HEK293 (cell line): ENCODE measurements at regions not wholly inside any gene's neighbourhood (a gene's known extent, or its start where the extent isn't known, plus 50 kb on each side); places are given as distances from the start of the nearest gene placed in this dataset.

Experiments
- CTCF ChIA-PET: fragments of 350-600 bp; formaldehyde crosslinking; extraction: SDS; loops from one replicate; lab custom pipeline; 2021; ENCODE audit warnings: antibody characterized with exemption; lab: Yijun Ruan, JAX
- POLR2A ChIA-PET: fragments of 300-600 bp; formaldehyde crosslinking; extraction: SDS; loops from one replicate; lab custom pipeline; 2020; ENCODE audit warnings: antibody characterized with exemption, inconsistent platforms; lab: Yijun Ruan, JAX
- H3K27ac ChIP-seq: fragments of 200-500 bp; sonication (Bioruptor generic); 2 replicates; pipeline ENCODE4 v1.5.1; 2014; ENCODE audit warnings: low read depth, low read length, control low read depth, inconsistent platforms; ENCODE audit errors: extremely low read depth
- H3K36me3 ChIP-seq, 2 experiments: fragments of 200-500 bp in 1 of 2; sonication (Bioruptor generic) in 1 of 2; 1 replicate in 1 of 2; 2 replicates in 1 of 2; pipeline ENCODE4 v1.5.1; 2014 to 2017; ENCODE audit warnings: inconsistent platforms in 2 of 2, low read length in 2 of 2; ENCODE audit not compliant: control insufficient read depth in 2 of 2, insufficient read depth in 1 of 2
- H3K4me1 ChIP-seq: fragments of 200-500 bp; sonication (Bioruptor generic); 2 replicates; pipeline ENCODE4 v1.5.1; 2014; ENCODE audit warnings: mild to moderate bottlenecking, low read length, inconsistent platforms; ENCODE audit not compliant: control insufficient read depth, insufficient read depth
- H3K4me3 ChIP-seq: 2 replicates; pipeline ENCODE4 v1.5.1; 2011; ENCODE audit warnings: low read depth, mild to moderate bottlenecking, control low read depth, low read length, moderate library complexity
- H3K9me3 ChIP-seq: fragments of 200-500 bp; sonication (Bioruptor generic); 2 replicates; pipeline ENCODE4 v1.5.1; 2014; ENCODE audit warnings: low read depth, low read length, inconsistent platforms; ENCODE audit not compliant: control insufficient read depth, insufficient read depth
- AEBP2 ChIP-seq: fragments of 450-650 bp; formaldehyde crosslinking; IDR thresholded peaks from 2 replicates; pipeline ENCODE4 v1.5.1; 2016; ENCODE audit warnings: missing biosample characterization, missing genetic modification characterization, borderline replicate concordance
- EGR2 ChIP-seq: fragments of 450-650 bp; formaldehyde crosslinking; IDR thresholded peaks from 2 replicates; pipeline ENCODE4 v1.5.1; 2016; ENCODE audit warnings: low read depth, missing biosample characterization, missing genetic modification characterization
- KLF9 ChIP-seq: fragments of 450-650 bp; formaldehyde crosslinking; IDR thresholded peaks from 2 replicates; pipeline ENCODE4 v1.5.1; 2016; ENCODE audit warnings: missing biosample characterization, missing genetic modification characterization, low read depth
- MYNN ChIP-seq: fragments of 450-650 bp; formaldehyde crosslinking; IDR thresholded peaks from 2 replicates; pipeline ENCODE4 v1.5.1; 2016; ENCODE audit warnings: missing biosample characterization, missing genetic modification characterization, borderline replicate concordance
- OSR2 ChIP-seq: fragments of 450-650 bp; formaldehyde crosslinking; IDR thresholded peaks from 2 replicates; pipeline ENCODE4 v1.5.1; 2016; ENCODE audit warnings: missing biosample characterization, missing genetic modification characterization
- REPIN1 ChIP-seq: fragments of 450-650 bp; formaldehyde crosslinking; IDR thresholded peaks from 2 replicates; pipeline ENCODE4 v1.5.1; 2017; ENCODE audit warnings: missing biosample characterization, missing genetic modification characterization, low read depth
- SETDB1 ChIP-seq: IDR thresholded peaks from one replicate; pipeline ENCODE4 v1.6.1; 2017; ENCODE audit warnings: mild to moderate bottlenecking, low read length, moderate library complexity, mixed read lengths; ENCODE audit not compliant: insufficient read length
- YY2 ChIP-seq: fragments of 450-650 bp; formaldehyde crosslinking; IDR thresholded peaks from 2 replicates; pipeline ENCODE4 v1.5.1; 2016; ENCODE audit warnings: missing biosample characterization, missing genetic modification characterization
- ZBTB7A ChIP-seq: fragments of 450-650 bp; formaldehyde crosslinking; IDR thresholded peaks from 2 replicates; pipeline ENCODE4 v1.5.1; 2016; ENCODE audit warnings: low read depth, missing biosample characterization, missing genetic modification characterization
- ZBTB8A ChIP-seq: fragments of 450-650 bp; formaldehyde crosslinking; IDR thresholded peaks from 2 replicates; pipeline ENCODE4 v1.5.1; 2016; ENCODE audit warnings: missing biosample characterization, missing genetic modification characterization
- ZFP69B ChIP-seq: fragments of 450-650 bp; formaldehyde crosslinking; IDR thresholded peaks from 2 replicates; pipeline ENCODE4 v1.5.1; 2016; ENCODE audit warnings: missing biosample characterization, missing genetic modification characterization
- ZIC2 ChIP-seq: fragments of 450-650 bp; formaldehyde crosslinking; IDR thresholded peaks from 2 replicates; pipeline ENCODE4 v1.5.1; 2016; ENCODE audit warnings: missing biosample characterization, missing genetic modification characterization
- ZNF10 ChIP-seq: fragments of 450-650 bp; formaldehyde crosslinking; IDR thresholded peaks from 2 replicates; pipeline ENCODE4 v1.5.1; 2017; ENCODE audit warnings: missing biosample characterization, missing genetic modification characterization
- ZNF112 ChIP-seq: fragments of 450-650 bp; formaldehyde crosslinking; IDR thresholded peaks from 2 replicates; pipeline ENCODE4 v1.5.0; 2017; ENCODE audit warnings: missing biosample characterization, missing genetic modification characterization
- ZNF280D ChIP-seq: fragments of 450-650 bp; formaldehyde crosslinking; IDR thresholded peaks from 2 replicates; pipeline ENCODE4 v1.5.1; 2016; ENCODE audit warnings: missing biosample characterization, missing genetic modification characterization
- ZNF311 ChIP-seq: fragments of 450-650 bp; formaldehyde crosslinking; IDR thresholded peaks from 2 replicates; pipeline ENCODE4 v1.5.1; 2017; ENCODE audit warnings: missing biosample characterization, missing genetic modification characterization, borderline replicate concordance
- ZNF335 ChIP-seq: fragments of 450-650 bp; formaldehyde crosslinking; conservative IDR thresholded peaks from 2 replicates; pipeline ENCODE4 v1.5.1; 2016; ENCODE audit warnings: missing biosample characterization, missing genetic modification characterization
- ZNF341 ChIP-seq: fragments of 450-650 bp; formaldehyde crosslinking; IDR thresholded peaks from 2 replicates; pipeline ENCODE4; 2016; ENCODE audit warnings: low read depth, missing biosample characterization, missing genetic modification characterization
- ZNF501 ChIP-seq: fragments of 450-650 bp; formaldehyde crosslinking; IDR thresholded peaks from 2 replicates; pipeline ENCODE4 v1.5.1; 2016; ENCODE audit warnings: missing biosample characterization, missing genetic modification characterization
- ZNF548 ChIP-seq: fragments of 450-650 bp; formaldehyde crosslinking; IDR thresholded peaks from 2 replicates; pipeline ENCODE4 v1.5.1; 2016; ENCODE audit warnings: missing biosample characterization, missing genetic modification characterization
- ZNF561 ChIP-seq: fragments of 450-650 bp; IDR thresholded peaks from 2 replicates; pipeline ENCODE4 v1.5.1; 2018; ENCODE audit warnings: missing biosample characterization, missing genetic modification characterization, borderline replicate concordance
- ZNF623 ChIP-seq: fragments of 450-650 bp; formaldehyde crosslinking; IDR thresholded peaks from 2 replicates; pipeline ENCODE4 v1.5.1; 2016; ENCODE audit warnings: missing biosample characterization, missing genetic modification characterization
- ZNF624 ChIP-seq: fragments of 450-650 bp; formaldehyde crosslinking; IDR thresholded peaks from 2 replicates; pipeline ENCODE4 v1.5.1; 2017; ENCODE audit warnings: missing biosample characterization, missing genetic modification characterization
- TF ChIP-seq, protein P1 (sequence below): fragments of 450-650 bp; formaldehyde crosslinking; IDR thresholded peaks from 2 replicates; pipeline ENCODE4 v1.5.1; 2016; ENCODE audit warnings: missing biosample characterization, missing genetic modification characterization
- TF ChIP-seq, protein P2 (sequence below): fragments of 450-650 bp; formaldehyde crosslinking; IDR thresholded peaks from 2 replicates; pipeline ENCODE4 v1.5.1; 2016; ENCODE audit warnings: missing biosample characterization, missing genetic modification characterization
- TF ChIP-seq, protein P3 (sequence below): fragments of 450-650 bp; formaldehyde crosslinking; optimal IDR thresholded peaks from 2 replicates; pipeline ENCODE3; 2016; ENCODE audit warnings: missing biosample characterization, mild to moderate bottlenecking, missing genetic modification characterization

GRCh38 chr7:16235147-16236114 lies 185.9 kb downstream of the CRPPA start:
- Histone ChIP-seq H3K27ac (no peak overlapping the region), H3K4me1 (no peaks in the 10 kb centered on the region), H3K4me3 (no peak overlapping the region)
- CTCF ChIA-PET: interaction anchor here (0.8 to 1.1 kb wide), 2 partner anchors 41 to 329 kb away, joined by 3 read pairs; no protein-coding TSS in a partner anchor
- TF ChIP-seq ZNF623 (tag by site-specific recombination): no peak
- no peak for TF ChIP-seq YY2 (tag by site-specific recombination)
- TF ChIP-seq AEBP2 (tag by site-specific recombination): no peak
- no peak for TF ChIP-seq OSR2 (tag by site-specific recombination)
- no peak for TF ChIP-seq ZNF112 (tag by site-specific recombination)
- TF ChIP-seq ZNF341 (tag by site-specific recombination): no peak
- TF ChIP-seq ZBTB7A (tag by site-specific recombination): no peak
- no peak for TF ChIP-seq ZNF501 (tag by site-specific recombination)
- TF ChIP-seq ZNF335: no peak
- TF ChIP-seq ZBTB8A (tag by site-specific recombination): no peak
- no peak for TF ChIP-seq MYNN
- no peak for TF ChIP-seq KLF9 (tag by site-specific recombination)
- no peak for TF ChIP-seq ZNF561 (tag by site-specific recombination)
- TF ChIP-seq ZNF280D: no peak
- TF ChIP-seq ZFP69B (tag by site-specific recombination): no peak
- TF ChIP-seq, protein P1, sequence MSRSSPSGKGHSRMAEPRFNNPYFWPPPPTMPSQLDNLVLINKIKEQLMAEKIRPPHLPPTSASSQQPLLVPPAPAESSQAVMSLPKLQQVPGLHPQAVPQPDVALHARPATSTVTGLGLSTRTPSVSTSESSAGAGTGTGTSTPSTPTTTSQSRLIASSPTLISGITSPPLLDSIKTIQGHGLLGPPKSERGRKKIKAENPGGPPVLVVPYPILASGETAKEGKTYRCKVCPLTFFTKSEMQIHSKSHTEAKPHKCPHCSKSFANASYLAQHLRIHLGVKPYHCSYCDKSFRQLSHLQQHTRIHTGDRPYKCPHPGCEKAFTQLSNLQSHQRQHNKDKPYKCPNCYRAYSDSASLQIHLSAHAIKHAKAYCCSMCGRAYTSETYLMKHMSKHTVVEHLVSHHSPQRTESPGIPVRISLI (tag by site-specific recombination): no peak
- TF ChIP-seq, all 188 proteins: peak for 0
- no peaks in the 10 kb centered on the region for H3K36me3 ChIP-seq
- no peaks in the 10 kb centered on the region for H3K9me3 ChIP-seq
- POLR2A ChIA-PET: no interaction called here

DNA sequence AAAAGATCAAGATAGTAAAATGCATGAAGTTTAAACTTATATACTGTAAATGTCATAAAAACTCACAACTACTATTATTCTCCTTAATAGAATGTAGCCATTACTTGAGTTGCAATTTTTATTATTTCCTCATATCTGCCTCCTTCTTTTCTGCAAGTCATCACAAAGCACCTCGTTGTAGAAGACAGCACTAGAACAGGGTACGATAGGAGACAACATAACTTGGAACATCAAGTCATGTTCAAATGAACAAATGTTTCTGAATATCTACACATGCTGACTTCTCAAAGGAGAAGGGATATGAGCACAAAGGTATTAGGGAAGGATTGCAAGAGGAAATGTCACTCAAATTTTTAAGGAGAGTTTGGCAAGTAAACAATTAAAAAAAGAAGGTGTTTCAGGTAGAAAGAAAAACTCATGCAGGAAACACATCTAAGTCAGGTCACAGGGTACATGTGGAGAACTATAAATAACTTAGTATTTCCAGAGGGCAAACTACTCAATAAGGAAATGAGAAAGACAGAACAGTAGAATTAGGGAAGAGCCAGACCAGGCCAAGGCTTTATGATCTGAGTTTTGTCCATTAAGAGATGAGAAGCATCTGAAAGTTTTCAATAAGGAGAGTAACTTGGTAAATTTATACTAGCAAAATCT lies 186.7 kb downstream of the CRPPA start:
- Histone ChIP-seq H3K36me3 (no peaks in the 10 kb centered on the region), H3K4me1 (no peaks in the 10 kb centered on the region), H3K9me3 (no peaks in the 10 kb centered on the region), H3K27ac (no peak overlapping the region), H3K4me3 (no peak overlapping the region)
- ChIA-PET POLR2A (no interaction called here), CTCF (no interaction called here)
- TF ChIP-seq EGR2 (tag by site-specific recombination): no peak
- TF ChIP-seq SETDB1: no peak
- TF ChIP-seq, protein P2, sequence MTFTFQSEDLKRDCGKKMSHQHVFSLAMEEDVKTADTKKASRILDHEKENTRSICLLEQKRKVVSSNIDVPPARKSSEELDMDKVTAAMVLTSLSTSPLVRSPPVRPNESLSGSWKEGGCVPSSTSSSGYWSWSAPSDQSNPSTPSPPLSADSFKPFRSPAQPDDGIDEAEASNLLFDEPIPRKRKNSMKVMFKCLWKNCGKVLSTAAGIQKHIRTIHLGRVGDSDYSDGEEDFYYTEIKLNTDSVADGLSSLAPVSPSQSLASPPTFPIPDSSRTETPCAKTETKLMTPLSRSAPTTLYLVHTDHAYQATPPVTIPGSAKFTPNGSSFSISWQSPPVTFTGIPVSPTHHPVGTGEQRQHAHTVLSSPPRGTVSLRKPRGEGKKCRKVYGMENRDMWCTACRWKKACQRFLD (tag by site-specific recombination): no peak
- TF ChIP-seq ZIC2 (tag by site-specific recombination): no peak
- TF ChIP-seq, protein P3, sequence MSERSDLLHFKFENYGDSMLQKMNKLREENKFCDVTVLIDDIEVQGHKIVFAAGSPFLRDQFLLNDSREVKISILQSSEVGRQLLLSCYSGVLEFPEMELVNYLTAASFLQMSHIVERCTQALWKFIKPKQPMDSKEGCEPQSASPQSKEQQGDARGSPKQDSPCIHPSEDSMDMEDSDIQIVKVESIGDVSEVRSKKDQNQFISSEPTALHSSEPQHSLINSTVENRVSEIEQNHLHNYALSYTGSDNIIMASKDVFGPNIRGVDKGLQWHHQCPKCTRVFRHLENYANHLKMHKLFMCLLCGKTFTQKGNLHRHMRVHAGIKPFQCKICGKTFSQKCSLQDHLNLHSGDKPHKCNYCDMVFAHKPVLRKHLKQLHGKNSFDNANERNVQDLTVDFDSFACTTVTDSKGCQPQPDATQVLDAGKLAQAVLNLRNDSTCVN: no peak
- no peak for TF ChIP-seq ZNF10 (tag by site-specific recombination)
- TF ChIP-seq ZNF311 (tag by site-specific recombination): no peak
- no peak for TF ChIP-seq ZNF624
- TF ChIP-seq ZNF548 (tag by site-specific recombination): no peak
- TF ChIP-seq REPIN1: no peak
